ENCODE measurements at regions not wholly inside any gene's neighbourhood (a gene's known extent, or its start where the extent isn't known, plus 50 kb on each side); places are given as distances from the start of the nearest gene placed in this dataset.

- H3K4me3 ChIP-seq (ENCODE audit: low read depth, low read length), result no peak overlapping the region
- no peak for DNase-seq (ENCODE audit: low read depth)
- in situ Hi-C loops (cut with HindIII; ENCODE audit: low sequenced_read_pairs), result no loop called here
- no peak for TF ChIP-seq CTCF (IDR thresholded peaks at IDR 0.05; ENCODE audit: low read depth, low read length, missing control alignments)
Measured at GRCh38 chr16:51624080-51624775, 473.2 kb upstream of the SALL1 start.

- in situ Hi-C loops (cut with HindIII; ENCODE audit: low sequenced_read_pairs), result no loop called here
- no peak for TF ChIP-seq CTCF (IDR thresholded peaks at IDR 0.05; ENCODE audit: low read depth, low read length, missing control alignments)
- DNase-seq (ENCODE audit: low read depth), result no peak
- H3K4me3 ChIP-seq (ENCODE audit: low read depth, low read length), result no peak overlapping the region
Measured at GRCh38 chr16:51621610-51622009, 470.5 kb upstream of the SALL1 start.

- H3K4me3 ChIP-seq (ENCODE audit: low read depth, low read length), result no peak overlapping the region
- in situ Hi-C loops (cut with HindIII; ENCODE audit: low sequenced_read_pairs), result no loop called here
- TF ChIP-seq CTCF (IDR thresholded peaks at IDR 0.05; ENCODE audit: low read depth, low read length, missing control alignments), result no peak
- no peak for DNase-seq (ENCODE audit: low read depth)
Measured at GRCh38 chr16:51615141-51615540, 464.1 kb upstream of the SALL1 start.

- DNase-seq (ENCODE audit: low read depth), result no peak
- in situ Hi-C loops (cut with HindIII; ENCODE audit: low sequenced_read_pairs), result no loop called here
- no peak for TF ChIP-seq CTCF (IDR thresholded peaks at IDR 0.05; ENCODE audit: low read depth, low read length, missing control alignments)
- no peak overlapping the region for H3K4me3 ChIP-seq (ENCODE audit: low read depth, low read length)
Measured at GRCh38 chr16:51607201-51607651, 456.2 kb upstream of the SALL1 start.

GRCh38 chr16:51596247-51596646 is 445.2 kb upstream of the SALL1 start:
- no peak overlapping the region for H3K4me3 ChIP-seq (ENCODE audit: low read depth, low read length)
- in situ Hi-C loops (cut with HindIII; ENCODE audit: low sequenced_read_pairs), result no loop called here
- no peak for DNase-seq (ENCODE audit: low read depth)
- TF ChIP-seq CTCF (IDR thresholded peaks at IDR 0.05; ENCODE audit: low read depth, low read length, missing control alignments), result no peak

- in situ Hi-C loops (cut with HindIII; ENCODE audit: low sequenced_read_pairs), result no loop called here
- no peak for TF ChIP-seq CTCF (IDR thresholded peaks at IDR 0.05; ENCODE audit: low read depth, low read length, missing control alignments)
- H3K4me3 ChIP-seq (ENCODE audit: low read depth, low read length), result no peak overlapping the region
- no peak for DNase-seq (ENCODE audit: low read depth)
Measured at GRCh38 chr16:51592535-51593300, 441.6 kb upstream of the SALL1 start.

Data from astrocyte of the cerebellum (primary cell).